HG03159 (cell line): ENCODE measurements at regions not wholly inside any gene's neighbourhood (a gene's known extent, or its start where the extent isn't known, plus 50 kb on each side); places are given as distances from the start of the nearest gene placed in this dataset.
"Not testable (repeated sequence)": the region's sequence is repeated elsewhere in the genome, so short reads cannot be mapped to it uniquely, and the experiment has no call there.

ENCODE experiments used
- ATAC-seq: cut with Tn5 transposase; IDR thresholded peaks from one replicate; pipeline ENCODE4 v1.9.1; 2021; ENCODE audit warnings: mild to moderate bottlenecking, moderate library complexity; ENCODE audit not compliant: unreplicated experiment

- ATAC-seq = no peak
These were observed 611.7 kb downstream of the UTRN start for GRCh38 chr6:144896871-144897270.

GRCh38 chr6:144897441-144897921 is 612.3 kb downstream of the UTRN start:
- no peak for ATAC-seq

GRCh38 chr6:144898052-144898689 is 613.0 kb downstream of the UTRN start:
- no peak for ATAC-seq

GRCh38 chr6:144898741-144899140 is 613.6 kb downstream of the UTRN start:
- ATAC-seq = no peak

GRCh38 chr6:144899161-144899560 is 614.0 kb downstream of the UTRN start:
- no peak for ATAC-seq

GRCh38 chr6:144901412-144901811 is 616.3 kb downstream of the UTRN start:
- no peak for ATAC-seq

GRCh38 chr6:144908004-144908403 is 622.9 kb downstream of the UTRN start:
- no peak for ATAC-seq

- ATAC-seq = no peak
These were observed 624.7 kb downstream of the UTRN start for GRCh38 chr6:144909753-144910285.

- no peak for ATAC-seq
These were observed 626.2 kb downstream of the UTRN start for GRCh38 chr6:144911322-144911721.

- no peak for ATAC-seq
These were observed 627.3 kb downstream of the UTRN start for GRCh38 chr6:144912474-144912873.

GRCh38 chr6:144918073-144918472 is 632.9 kb downstream of the UTRN start:
- ATAC-seq = no peak

- ATAC-seq = no peak
These were observed 634.4 kb downstream of the UTRN start for GRCh38 chr6:144919560-144919959.

- ATAC-seq = no peak
These were observed 635.3 kb downstream of the UTRN start for GRCh38 chr6:144920391-144920961.

- ATAC-seq = no peak
These were observed 636.3 kb downstream of the UTRN start for GRCh38 chr6:144921206-144921975.

GRCh38 chr6:144922120-144922722 is 637.1 kb downstream of the UTRN start:
- ATAC-seq = no peak

- ATAC-seq = not testable (repeated sequence)
These were observed 637.8 kb downstream of the UTRN start for GRCh38 chr6:144922771-144923490.

GRCh38 chr6:144923491-144923787 is 638.3 kb downstream of the UTRN start:
- ATAC-seq = not testable (repeated sequence)

GRCh38 chr6:144928847-144929246 is 643.7 kb downstream of the UTRN start:
- ATAC-seq = no peak

- ATAC-seq = no peak
These were observed 644.1 kb downstream of the UTRN start for GRCh38 chr6:144929262-144929661.

GRCh38 chr6:144931172-144932035 is 646.3 kb downstream of the UTRN start:
- ATAC-seq = peak; percentile 83
